Mesenchymal stem cell (in vitro differentiated cells and primary cell): ENCODE measurements at regions not wholly inside any gene's neighbourhood (a gene's known extent, or its start where the extent isn't known, plus 50 kb on each side); places are given as distances from the start of the nearest gene placed in this dataset.

Source experiments
- DNase-seq: peaks from one replicate; pipeline ENCODE4 v3.0.0-alpha.2; 2013
- H2AFZ ChIP-seq: one replicate; pipeline ENCODE4 v1.6.1; 2013; ENCODE audit warnings: low read depth, mild to moderate bottlenecking, control low read depth, inconsistent platforms, low read length, moderate library complexity
- H2AK5ac ChIP-seq: 2 replicates; pipeline ENCODE4 v1.6.1; 2013; ENCODE audit warnings: low read length, moderate library complexity, mild to moderate bottlenecking, inconsistent platforms; ENCODE audit not compliant: severe bottlenecking
- H2BK120ac ChIP-seq: one replicate; pipeline ENCODE4 v1.6.1; 2013; ENCODE audit warnings: low read depth, mild to moderate bottlenecking, inconsistent platforms, low read length, moderate library complexity
- H2BK12ac ChIP-seq, 2 experiments: one replicate each; pipeline ENCODE4 v1.6.1; 2013; ENCODE audit warnings: inconsistent platforms in 2 of 2, low read length in 2 of 2, mild to moderate bottlenecking in 2 of 2, moderate library complexity in 2 of 2, control low read depth in 1 of 2
- H2BK15ac ChIP-seq: one replicate; pipeline ENCODE4 v1.6.1; 2013; ENCODE audit warnings: mild to moderate bottlenecking, low read depth, inconsistent platforms; ENCODE audit not compliant: poor library complexity, severe bottlenecking
- H2BK5ac ChIP-seq: 2 replicates; pipeline ENCODE4 v1.6.1; 2013; ENCODE audit warnings: low read depth, mild to moderate bottlenecking, low read length, control low read depth, inconsistent platforms; ENCODE audit not compliant: poor library complexity, severe bottlenecking
- H3K14ac ChIP-seq, 2 experiments: one replicate each; pipeline ENCODE4 v1.6.1; 2013; ENCODE audit warnings: inconsistent platforms in 2 of 2, low read length in 2 of 2, control low read depth in 1 of 2, mild to moderate bottlenecking in 1 of 2, moderate library complexity in 1 of 2
- H3K18ac ChIP-seq, 2 experiments: one replicate each; pipeline ENCODE4 v1.6.1; 2013; ENCODE audit warnings: inconsistent platforms in 2 of 2, low read length in 2 of 2, control low read depth in 1 of 2, low read depth in 1 of 2, mild to moderate bottlenecking in 1 of 2
- H3K23ac ChIP-seq, 2 experiments: one replicate each; pipeline ENCODE4 v1.6.1; 2013; ENCODE audit warnings: inconsistent platforms in 2 of 2, low read length in 2 of 2, mild to moderate bottlenecking in 2 of 2, moderate library complexity in 2 of 2, control low read depth in 1 of 2
- H3K27ac ChIP-seq: 2 replicates; pipeline ENCODE4 v1.5.1; 2013; ENCODE audit warnings: mild to moderate bottlenecking, moderate library complexity, low read length, control low read depth, inconsistent platforms; ENCODE audit not compliant: poor library complexity, severe bottlenecking
- H3K27me3 ChIP-seq, 2 experiments: 2 replicates each; pipeline versions ENCODE4 v1.6.1 to v1.7.0; 2013; ENCODE audit warnings: low read length in 2 of 2, mild to moderate bottlenecking in 2 of 2, moderate library complexity in 2 of 2, control low read depth in 1 of 2, inconsistent platforms in 1 of 2; ENCODE audit not compliant: control insufficient read depth in 1 of 2, insufficient read depth in 1 of 2
- H3K36me3 ChIP-seq, 2 experiments: 2 replicates each; pipeline versions ENCODE4 v1.6.1 to v1.7.0; 2013; ENCODE audit warnings: low read length in 2 of 2, control low read depth in 1 of 2, inconsistent platforms in 1 of 2, low read depth in 1 of 2, mild to moderate bottlenecking in 1 of 2; ENCODE audit not compliant: insufficient read depth in 2 of 2, control insufficient read depth in 1 of 2
- H3K4ac ChIP-seq, 2 experiments: one replicate each; pipeline ENCODE4 v1.6.1; 2013; ENCODE audit warnings: inconsistent platforms in 2 of 2, low read length in 2 of 2, mild to moderate bottlenecking in 2 of 2, moderate library complexity in 2 of 2, control low read depth in 1 of 2, low read depth in 1 of 2
- H3K4me1 ChIP-seq: 2 replicates; pipeline ENCODE4 v1.6.1; 2013; ENCODE audit warnings: low read depth, low read length, control low read depth; ENCODE audit not compliant: control insufficient read depth, insufficient read depth
- H3K4me2 ChIP-seq: 2 replicates; pipeline ENCODE4 v1.6.1; 2013; ENCODE audit warnings: low read length, mild to moderate bottlenecking, inconsistent platforms; ENCODE audit not compliant: poor library complexity, severe bottlenecking
- H3K4me3 ChIP-seq, 2 experiments: 2 replicates each; pipeline versions ENCODE4 v1.5.1 to v1.7.0; 2013; ENCODE audit warnings: low read length in 2 of 2, mild to moderate bottlenecking in 2 of 2, control low read depth in 1 of 2, low read depth in 1 of 2; ENCODE audit not compliant: insufficient read depth in 1 of 2
- H3K79me1 ChIP-seq: replicated peaks from 2 replicates; pipeline ENCODE4 v1.6.1; 2013; ENCODE audit warnings: mild to moderate bottlenecking, control low read depth, low read length, inconsistent platforms; ENCODE audit not compliant: poor library complexity, severe bottlenecking
- H3K9ac ChIP-seq: 2 replicates; pipeline ENCODE4 v1.7.0; 2013; ENCODE audit warnings: mild to moderate bottlenecking, low read length, moderate library complexity
- H3K9me3 ChIP-seq: 2 replicates; pipeline ENCODE4 v1.7.0; 2013; ENCODE audit warnings: mild to moderate bottlenecking, low read length; ENCODE audit not compliant: control insufficient read depth
- H4K8ac ChIP-seq: one replicate; pipeline ENCODE4 v1.6.1; 2013; ENCODE audit warnings: inconsistent platforms, mild to moderate bottlenecking, low read length, moderate library complexity
- H4K91ac ChIP-seq: one replicate; pipeline ENCODE4 v1.6.1; 2013; ENCODE audit warnings: mild to moderate bottlenecking, low read length, inconsistent platforms
- WGBS: methylation state at CpG from one replicate; pipeline ENCODE4 v1.1.7; 2013; ENCODE audit warnings: mixed read lengths; 5-methylcytosine and 5-hydroxymethylcytosine counted together

- H3K79me1 ChIP-seq = no peaks in the 10 kb centered on the region
- H2BK15ac ChIP-seq = no peak overlapping the region
- DNase-seq = no peak
- no peak overlapping the region for H3K4ac ChIP-seq
- no peak overlapping the region for H2AFZ ChIP-seq
- H3K18ac ChIP-seq = no peak overlapping the region
- H3K14ac ChIP-seq = no peak overlapping the region
- H3K9ac ChIP-seq = no peak overlapping the region
- H4K8ac ChIP-seq = no peak overlapping the region
- 44% methylated on average over 4 of the region's 4 CpGs for WGBS
- no peaks in the 10 kb centered on the region for H3K4me1 ChIP-seq
- H4K91ac ChIP-seq = no peak overlapping the region
- H3K23ac ChIP-seq = no peak overlapping the region
- no peaks in the 10 kb centered on the region for H3K27me3 ChIP-seq
- H2BK5ac ChIP-seq = no peak overlapping the region
- H2BK120ac ChIP-seq = no peak overlapping the region
- no peaks in the 10 kb centered on the region for H3K36me3 ChIP-seq
- no peak overlapping the region for H3K4me3 ChIP-seq
- H3K4me2 ChIP-seq = no peak overlapping the region
- H3K9me3 ChIP-seq = peaks cover 3% of the 10 kb centered on the region
- H2AK5ac ChIP-seq = no peak overlapping the region
- H2BK12ac ChIP-seq = no peak overlapping the region
- H3K27ac ChIP-seq = no peak overlapping the region
These were observed 219.7 kb downstream of the TMEM114 start for GRCh38 chr16:8370374-8371270.

- Histone ChIP-seq H3K23ac (no peak overlapping the region), H3K79me1 (no peaks in the 10 kb centered on the region), H3K9ac (no peak overlapping the region), H3K4me2 (no peak overlapping the region), H2BK5ac (no peak overlapping the region), H3K36me3 (no peaks in the 10 kb centered on the region), H2BK120ac (no peak overlapping the region), H3K27me3 (no peaks in the 10 kb centered on the region), H3K9me3 (no peaks in the 10 kb centered on the region), H2AK5ac (no peak overlapping the region), H3K4me1 (no peaks in the 10 kb centered on the region), H3K4me3 (no peak overlapping the region), H3K14ac (no peak overlapping the region), H4K8ac (no peak overlapping the region), H3K4ac (no peak overlapping the region), H2AFZ (no peak overlapping the region), H2BK12ac (no peak overlapping the region), H2BK15ac (no peak overlapping the region), H3K27ac (no peak overlapping the region), H4K91ac (no peak overlapping the region), H3K18ac (no peak overlapping the region)
- 79% methylated on average over 5 of the region's 8 CpGs for WGBS
- DNase-seq = no peak
These were observed 231.4 kb downstream of the TMEM114 start for GRCh38 chr16:8358937-8359336.

- no peak overlapping the region for H2AK5ac ChIP-seq
- H3K27me3 ChIP-seq = no peaks in the 10 kb centered on the region
- no peak overlapping the region for H4K8ac ChIP-seq
- no peaks in the 10 kb centered on the region for H3K79me1 ChIP-seq
- H3K9me3 ChIP-seq = peaks cover 3% of the 10 kb centered on the region
- H3K14ac ChIP-seq = no peak overlapping the region
- no peak overlapping the region for H3K18ac ChIP-seq
- H2BK15ac ChIP-seq = no peak overlapping the region
- H3K4me1 ChIP-seq = no peaks in the 10 kb centered on the region
- H3K4me3 ChIP-seq = no peak overlapping the region
- DNase-seq = no peak
- H3K9ac ChIP-seq = no peak overlapping the region
- no peaks in the 10 kb centered on the region for H3K36me3 ChIP-seq
- H3K27ac ChIP-seq = no peak overlapping the region
- no peak overlapping the region for H2AFZ ChIP-seq
- H3K23ac ChIP-seq = no peak overlapping the region
- H2BK12ac ChIP-seq = no peak overlapping the region
- no peak overlapping the region for H2BK120ac ChIP-seq
- no peak overlapping the region for H4K91ac ChIP-seq
- WGBS = 30% methylated on average over 5 of the region's 5 CpGs
- H3K4ac ChIP-seq = no peak overlapping the region
- H2BK5ac ChIP-seq = no peak overlapping the region
- H3K4me2 ChIP-seq = no peak overlapping the region
These were observed 234.6 kb downstream of the TMEM114 start for GRCh38 chr16:8355675-8356074.

- DNase-seq = no peak
- Histone ChIP-seq H3K27me3 (no peaks in the 10 kb centered on the region), H2BK120ac (no peak overlapping the region), H3K9ac (no peak overlapping the region), H4K8ac (no peak overlapping the region), H3K4me1 (no peaks in the 10 kb centered on the region), H3K14ac (no peak overlapping the region), H3K79me1 (no peaks in the 10 kb centered on the region), H2AK5ac (no peak overlapping the region), H3K27ac (no peak overlapping the region), H2BK5ac (no peak overlapping the region), H3K4me3 (no peak overlapping the region), H3K9me3 (peaks cover 3% of the 10 kb centered on the region), H3K4me2 (no peak overlapping the region), H3K23ac (no peak overlapping the region), H4K91ac (no peak overlapping the region), H3K18ac (no peak overlapping the region), H2BK15ac (no peak overlapping the region), H3K4ac (no peak overlapping the region), H2BK12ac (no peak overlapping the region), H3K36me3 (no peaks in the 10 kb centered on the region), H2AFZ (no peak overlapping the region)
- WGBS = 73% methylated on average over 3 of the region's 3 CpGs
These were observed 244.0 kb downstream of the TMEM114 start for GRCh38 chr16:8346294-8346693.
